CD8-positive, alpha-beta memory T cell (primary cell): ENCODE measurements at regions not wholly inside any gene's neighbourhood (a gene's known extent, or its start where the extent isn't known, plus 50 kb on each side); places are given as distances from the start of the nearest gene placed in this dataset.

Source experiments
- CTCF ChIA-PET: fragments of 350-600 bp; sonication (Branson Sonifier 250); formaldehyde crosslinking; loops from one replicate; lab custom pipeline; 2021; ENCODE audit warnings: antibody characterized with exemption; lab: Charles Lee
- POLR2A ChIA-PET: fragments of 350-600 bp; sonication (Branson Sonifier 250); formaldehyde crosslinking; loops from one replicate; lab custom pipeline; 2021; ENCODE audit warnings: antibody characterized with exemption; lab: Charles Lee
- DNase-seq, 5 donors: peaks; one replicate each; pipeline versions ENCODE4 v3.0.0 to v3.0.0-alpha.2; 2020 to 2022; ENCODE audit warnings: mixed read lengths in 1 of 5
- H3K27ac ChIP-seq: one replicate; pipeline ENCODE4 v1.7.0; 2013; ENCODE audit warnings: low read depth, mild to moderate bottlenecking, low read length, moderate library complexity
- H3K27me3 ChIP-seq: 2 replicates; pipeline ENCODE4 v1.7.0; 2013; ENCODE audit warnings: low read length, mild to moderate bottlenecking; ENCODE audit not compliant: insufficient read depth, poor library complexity, severe bottlenecking
- H3K36me3 ChIP-seq: 2 replicates; pipeline ENCODE4 v1.7.0; 2013; ENCODE audit warnings: mild to moderate bottlenecking, low read length, moderate library complexity; ENCODE audit not compliant: insufficient read depth
- H3K4me1 ChIP-seq: 2 replicates; pipeline ENCODE4 v1.7.0; 2013; ENCODE audit warnings: mild to moderate bottlenecking, low read length, moderate library complexity; ENCODE audit not compliant: insufficient read depth
- H3K4me3 ChIP-seq: 2 replicates; pipeline ENCODE4 v1.7.0; 2013; ENCODE audit warnings: mild to moderate bottlenecking, low read length
- H3K9me3 ChIP-seq: 2 replicates; pipeline ENCODE4 v1.7.0; 2013; ENCODE audit warnings: mild to moderate bottlenecking, low read length
- H3K27ac Mint-ChIP-seq, 8 donors: one replicate each; pipeline ENCODE4 v1.8.0; 2020 to 2021; ENCODE audit warnings: mixed read lengths in 8 of 8, mild to moderate bottlenecking in 6 of 8, inconsistent platforms in 3 of 8, moderate library complexity in 3 of 8
- H3K27me3 Mint-ChIP-seq, 2 donors: one replicate each; pipeline ENCODE4 v1.8.0; 2020 to 2021; ENCODE audit warnings: mixed read lengths in 2 of 2, mild to moderate bottlenecking in 1 of 2, moderate library complexity in 1 of 2
- H3K36me3 Mint-ChIP-seq, 3 donors: one replicate each; pipeline ENCODE4 v1.8.0; 2020 to 2021; ENCODE audit warnings: mixed read lengths in 3 of 3, inconsistent platforms in 1 of 3, mild to moderate bottlenecking in 1 of 3
- H3K4me1 Mint-ChIP-seq, 3 donors: one replicate each; pipeline ENCODE4 v1.8.0; 2020 to 2021; ENCODE audit warnings: mixed read lengths in 3 of 3, inconsistent platforms in 1 of 3, mild to moderate bottlenecking in 1 of 3
- H3K4me3 Mint-ChIP-seq, 7 donors: one replicate each; pipeline ENCODE4 v1.8.0; 2020 to 2021; ENCODE audit warnings: mixed read lengths in 7 of 7, mild to moderate bottlenecking in 6 of 7, moderate library complexity in 4 of 7, inconsistent platforms in 2 of 7
- H3K9me3 Mint-ChIP-seq, 5 donors: one replicate each; pipeline ENCODE4 v1.8.0; 2020 to 2022; ENCODE audit warnings: mixed read lengths in 5 of 5, mild to moderate bottlenecking in 3 of 5, moderate library complexity in 2 of 5, inconsistent platforms in 1 of 5

DNA sequence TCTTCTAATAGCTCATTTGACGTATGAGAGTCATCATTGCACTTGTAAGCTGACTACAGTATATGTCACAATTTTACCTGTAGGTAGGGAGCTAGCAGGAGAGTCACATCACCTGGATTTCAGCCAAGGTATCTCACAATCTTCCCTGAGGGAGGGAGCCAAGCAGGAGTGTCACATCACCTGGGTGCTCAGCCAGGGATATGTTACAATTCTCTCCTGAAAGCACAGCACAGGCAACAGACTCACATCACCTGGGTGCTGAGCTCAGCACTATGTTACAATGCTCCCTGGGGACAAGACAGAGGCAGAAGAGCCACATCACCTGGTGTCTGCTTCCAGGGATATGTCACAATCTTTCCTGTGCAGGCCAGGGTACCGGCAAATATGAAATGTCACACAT lies 51.5 kb upstream of the ZNF730 start:
- H3K9me3 ChIP-seq, result no peaks in the 10 kb centered on the region
- no peaks in the 10 kb centered on the region for H3K4me1 ChIP-seq
- peaks cover 12 to 14% of the 10 kb centered on the region in 2 donors for H3K27me3 Mint-ChIP-seq
- no peak overlapping the region for H3K27ac Mint-ChIP-seq
- H3K27me3 ChIP-seq, result no peaks in the 10 kb centered on the region
- ChIA-PET CTCF (no interaction called here), POLR2A (no interaction called here)
- no peak for DNase-seq
- peaks cover 0 to 25% (median 12%) of the 10 kb centered on the region in 5 donors for H3K9me3 Mint-ChIP-seq
- peaks cover 0 to 1% (median 0%) of the 10 kb centered on the region in 3 donors for H3K4me1 Mint-ChIP-seq
- no peak overlapping the region for H3K27ac ChIP-seq
- H3K36me3 ChIP-seq, result no peaks in the 10 kb centered on the region
- H3K4me3 ChIP-seq, result no peak overlapping the region
- no peak overlapping the region for H3K4me3 Mint-ChIP-seq
- peaks cover 0 to 4% (median 0%) of the 10 kb centered on the region in 3 donors for H3K36me3 Mint-ChIP-seq

- DNase-seq, result no peak
- Mint-ChIP-seq H3K27ac (no peak overlapping the region), H3K4me3 (no peak overlapping the region), H3K9me3 (peaks cover 0 to 18% (median 10%) of the 10 kb centered on the region in 5 donors), H3K36me3 (peaks cover 0 to 4% (median 0%) of the 10 kb centered on the region in 3 donors), H3K27me3 (peaks cover 2 to 3% of the 10 kb centered on the region in 2 donors), H3K4me1 (no peaks in the 10 kb centered on the region)
- no peaks in the 10 kb centered on the region for H3K36me3 ChIP-seq
- H3K9me3 ChIP-seq, result no peaks in the 10 kb centered on the region
- no peaks in the 10 kb centered on the region for H3K27me3 ChIP-seq
- no peak overlapping the region for H3K27ac ChIP-seq
- no peaks in the 10 kb centered on the region for H3K4me1 ChIP-seq
- CTCF ChIA-PET, result no interaction called here
- no peak overlapping the region for H3K4me3 ChIP-seq
- POLR2A ChIA-PET, result no interaction called here
Observed at GRCh38 chr19:23062921-23063320, 53.9 kb upstream of the ZNF730 start.

DNA sequence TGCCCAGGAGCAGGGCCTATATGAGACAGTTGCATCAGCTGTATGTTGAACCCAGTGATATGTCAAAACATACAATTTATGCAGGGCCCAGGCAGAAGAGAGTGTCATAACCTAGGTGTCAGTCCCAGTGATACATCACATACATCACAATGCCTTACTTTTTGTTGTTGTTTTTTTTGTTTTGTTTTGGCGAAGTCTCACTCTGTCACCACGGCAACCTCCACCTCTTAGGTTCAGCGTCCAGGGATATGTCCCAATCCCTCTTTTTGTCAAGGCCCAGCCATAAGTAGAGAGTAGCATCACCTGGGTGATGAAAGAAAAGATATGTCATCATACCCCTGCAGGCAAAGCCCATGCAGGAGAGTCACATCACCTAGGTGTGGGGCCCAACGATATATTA lies 56.8 kb upstream of the ZNF730 start:
- H3K9me3 Mint-ChIP-seq, result peaks cover 0 to 11% (median 10%) of the 10 kb centered on the region in 5 donors
- Histone ChIP-seq H3K27me3 (no peaks in the 10 kb centered on the region), H3K27ac (no peak overlapping the region), H3K4me3 (no peak overlapping the region), H3K36me3 (no peaks in the 10 kb centered on the region), H3K9me3 (no peaks in the 10 kb centered on the region), H3K4me1 (no peaks in the 10 kb centered on the region)
- no peaks in the 10 kb centered on the region for H3K27me3 Mint-ChIP-seq
- no peaks in the 10 kb centered on the region for H3K4me1 Mint-ChIP-seq
- no peak for DNase-seq
- no peaks in the 10 kb centered on the region for H3K36me3 Mint-ChIP-seq
- ChIA-PET POLR2A (no interaction called here), CTCF (no interaction called here)
- no peak overlapping the region for H3K4me3 Mint-ChIP-seq
- H3K27ac Mint-ChIP-seq, result no peak overlapping the region

GRCh38 chr19:23056516-23056915 lies 53.5 kb upstream of the ZNF728 start:
- Mint-ChIP-seq H3K9me3 (peaks cover 2 to 15% (median 6%) of the 10 kb centered on the region in 5 donors), H3K27ac (no peak overlapping the region), H3K4me3 (no peak overlapping the region), H3K27me3 (no peaks in the 10 kb centered on the region), H3K36me3 (no peaks in the 10 kb centered on the region), H3K4me1 (no peaks in the 10 kb centered on the region)
- CTCF ChIA-PET, result no interaction called here
- Histone ChIP-seq H3K4me3 (no peak overlapping the region), H3K9me3 (no peaks in the 10 kb centered on the region), H3K4me1 (no peaks in the 10 kb centered on the region), H3K27ac (no peak overlapping the region), H3K36me3 (no peaks in the 10 kb centered on the region), H3K27me3 (no peaks in the 10 kb centered on the region)
- POLR2A ChIA-PET, result no interaction called here
- no peak for DNase-seq

DNA sequence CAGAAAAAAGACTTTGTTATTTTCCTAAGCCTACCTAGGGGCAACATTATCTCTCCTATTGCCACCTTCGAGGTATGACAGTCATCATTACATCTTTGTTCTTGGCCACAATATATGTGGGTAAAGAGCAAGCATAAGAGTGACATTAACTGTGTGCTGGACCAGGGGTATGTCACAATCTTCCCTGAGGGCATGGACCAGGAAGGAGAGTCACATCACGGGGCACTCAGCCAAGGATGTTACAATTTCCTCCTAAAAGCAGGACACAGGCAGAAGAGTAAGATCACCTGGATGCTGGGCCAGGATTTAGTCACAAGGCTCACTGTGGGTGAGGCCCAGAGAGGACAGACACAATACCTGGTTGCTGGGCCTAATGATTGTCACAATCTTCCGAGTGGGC lies 53.0 kb upstream of the ZNF728 start:
- H3K27ac ChIP-seq, result no peak overlapping the region
- ChIA-PET POLR2A (no interaction called here), CTCF (no interaction called here)
- no peaks in the 10 kb centered on the region for H3K27me3 ChIP-seq
- H3K4me1 ChIP-seq, result no peaks in the 10 kb centered on the region
- H3K9me3 ChIP-seq, result no peaks in the 10 kb centered on the region
- no peaks in the 10 kb centered on the region for H3K4me1 Mint-ChIP-seq
- H3K4me3 ChIP-seq, result no peak overlapping the region
- peaks cover 2 to 17% (median 8%) of the 10 kb centered on the region in 5 donors for H3K9me3 Mint-ChIP-seq
- no peaks in the 10 kb centered on the region for H3K36me3 Mint-ChIP-seq
- no peaks in the 10 kb centered on the region for H3K36me3 ChIP-seq
- DNase-seq, result no peak
- H3K27me3 Mint-ChIP-seq, result no peaks in the 10 kb centered on the region
- no peak overlapping the region for H3K27ac Mint-ChIP-seq
- H3K4me3 Mint-ChIP-seq, result no peak overlapping the region

GRCh38 chr19:23055501-23055900 lies 52.5 kb upstream of the ZNF728 start:
- POLR2A ChIA-PET, result no interaction called here
- no peaks in the 10 kb centered on the region for H3K4me1 Mint-ChIP-seq
- no peak overlapping the region for H3K4me3 ChIP-seq
- H3K9me3 ChIP-seq, result no peaks in the 10 kb centered on the region
- no peak overlapping the region for H3K27ac ChIP-seq
- no peaks in the 10 kb centered on the region for H3K27me3 ChIP-seq
- H3K4me3 Mint-ChIP-seq, result no peak overlapping the region
- H3K27me3 Mint-ChIP-seq, result no peaks in the 10 kb centered on the region
- no peak for DNase-seq
- H3K36me3 ChIP-seq, result no peaks in the 10 kb centered on the region
- H3K36me3 Mint-ChIP-seq, result no peaks in the 10 kb centered on the region
- peaks cover 2 to 15% (median 7%) of the 10 kb centered on the region in 5 donors for H3K9me3 Mint-ChIP-seq
- H3K27ac Mint-ChIP-seq, result no peak overlapping the region
- H3K4me1 ChIP-seq, result no peaks in the 10 kb centered on the region
- CTCF ChIA-PET, result no interaction called here

- Mint-ChIP-seq H3K4me1 (no peaks in the 10 kb centered on the region), H3K4me3 (no peak overlapping the region), H3K27ac (peak overlapping the region in 1 of 8 donors; percentile 51), H3K36me3 (no peaks in the 10 kb centered on the region), H3K9me3 (peaks cover 5 to 13% (median 8%) of the 10 kb centered on the region in 5 donors), H3K27me3 (no peaks in the 10 kb centered on the region)
- ChIA-PET POLR2A (no interaction called here), CTCF (no interaction called here)
- Histone ChIP-seq H3K4me1 (no peaks in the 10 kb centered on the region), H3K27ac (no peak overlapping the region), H3K36me3 (no peaks in the 10 kb centered on the region), H3K27me3 (no peaks in the 10 kb centered on the region), H3K4me3 (no peak overlapping the region), H3K9me3 (no peaks in the 10 kb centered on the region)
- DNase-seq, result no peak
Observed at GRCh38 chr19:23054456-23054855, 51.5 kb upstream of the ZNF728 start.
